HG02642 (cell line): ENCODE measurements at regions not wholly inside any gene's neighbourhood (a gene's known extent, or its start where the extent isn't known, plus 50 kb on each side); places are given as distances from the start of the nearest gene placed in this dataset.
"Not testable (repeated sequence)": the region's sequence is repeated elsewhere in the genome, so short reads cannot be mapped to it uniquely, and the experiment has no call there.

ENCODE experiments used
- ATAC-seq: cut with Tn5 transposase; IDR thresholded peaks from one replicate; pipeline ENCODE4 v1.9.1; 2021; ENCODE audit warnings: mild to moderate bottlenecking; ENCODE audit not compliant: unreplicated experiment, poor library complexity

DNA sequence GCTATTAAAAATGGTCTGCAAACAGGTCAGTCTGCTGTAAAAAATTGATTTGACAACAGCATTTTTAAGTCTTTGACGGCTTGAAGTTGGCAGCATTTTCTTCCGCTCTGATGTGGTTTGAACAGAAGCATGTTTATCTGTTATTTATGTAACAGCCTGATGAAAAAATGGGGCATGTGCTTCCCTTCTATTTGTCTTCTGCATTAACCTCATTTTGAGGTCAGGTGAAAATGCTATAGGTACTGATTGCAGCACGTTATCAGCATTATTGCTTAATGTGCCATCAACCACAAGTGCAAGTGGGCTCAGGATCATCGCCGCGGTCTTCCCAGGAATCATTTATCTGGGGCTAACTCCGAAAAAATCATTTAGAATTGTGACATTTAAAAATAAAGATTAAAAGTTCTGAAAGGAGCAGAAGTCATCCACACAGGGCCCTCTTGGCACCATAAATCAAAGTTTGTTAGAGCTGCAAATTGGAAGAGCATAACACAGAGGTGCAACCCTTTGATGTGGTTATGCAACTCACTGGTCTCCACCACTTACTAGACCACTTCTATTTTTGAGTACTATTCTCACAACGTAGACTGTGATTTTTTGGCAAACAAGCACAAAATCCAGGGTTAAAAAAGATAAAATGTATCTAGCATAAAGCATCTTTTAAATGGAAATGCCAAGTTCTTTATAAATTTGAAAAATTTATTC, 307.7 kb downstream of the MDFIC start:
- no peak for ATAC-seq

DNA sequence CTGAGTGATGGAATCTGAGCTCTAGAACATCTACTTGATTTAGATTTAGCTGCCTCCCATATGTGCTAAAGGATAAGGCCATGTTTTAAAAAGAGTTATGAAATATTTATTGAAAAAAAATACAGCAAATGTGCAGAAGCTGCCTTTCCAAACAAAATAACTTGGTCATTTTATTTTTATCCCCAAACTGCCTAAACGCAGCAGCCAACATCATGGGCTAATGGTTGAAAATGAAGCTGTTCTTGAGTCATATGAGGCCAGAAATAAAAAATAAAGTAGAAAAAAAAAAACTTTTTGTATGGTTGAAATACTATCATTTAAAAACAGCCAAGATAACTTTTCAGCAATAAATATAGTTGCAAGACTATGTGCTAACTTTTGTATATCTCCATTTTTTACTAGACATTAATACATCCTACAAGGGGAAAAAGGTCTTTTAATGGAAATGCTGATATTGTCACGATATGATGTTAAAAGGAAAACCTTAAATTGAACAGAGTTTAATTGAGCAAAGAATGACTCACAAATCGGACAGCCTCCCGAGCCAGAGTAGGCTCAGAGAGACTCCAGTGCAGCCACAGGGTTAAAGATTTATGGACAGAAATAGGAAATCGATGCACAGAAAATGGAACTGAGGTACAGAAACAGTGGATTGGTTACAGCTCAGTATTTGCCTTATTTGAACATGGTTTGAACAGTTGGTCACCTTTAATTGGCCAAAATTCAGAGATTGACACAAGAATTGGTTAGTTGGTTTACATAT, 305.8 kb downstream of the MDFIC start:
- ATAC-seq, result no peak

GRCh38 chr7:115226410-115226809, 304.5 kb downstream of the MDFIC start:
- ATAC-seq, result no peak

DNA sequence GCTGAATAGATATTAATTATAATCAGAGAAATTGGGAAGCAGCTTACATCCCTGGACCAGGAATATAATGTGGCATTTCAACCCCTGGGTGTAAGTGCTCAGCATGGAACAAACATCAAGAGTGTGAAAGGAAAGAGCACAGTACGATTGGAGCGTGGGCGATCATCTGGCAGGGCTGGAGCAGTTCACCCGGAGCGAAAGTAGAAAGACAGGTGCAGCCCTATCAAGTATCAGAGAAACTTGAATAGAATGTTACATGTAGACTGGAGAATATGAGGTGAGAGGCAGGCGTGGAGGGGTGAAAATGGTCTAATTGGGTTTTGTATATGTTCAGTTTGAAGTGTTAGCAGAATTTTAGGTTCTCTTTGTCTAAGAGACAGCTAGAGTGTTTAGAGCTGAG, 303.0 kb downstream of the MDFIC start:
- no peak for ATAC-seq

- no peak for ATAC-seq
Measured at GRCh38 chr7:115223959-115224358, 302.1 kb downstream of the MDFIC start.

- ATAC-seq, result no peak
Measured at GRCh38 chr7:115221456-115221855, 299.6 kb downstream of the MDFIC start.

DNA sequence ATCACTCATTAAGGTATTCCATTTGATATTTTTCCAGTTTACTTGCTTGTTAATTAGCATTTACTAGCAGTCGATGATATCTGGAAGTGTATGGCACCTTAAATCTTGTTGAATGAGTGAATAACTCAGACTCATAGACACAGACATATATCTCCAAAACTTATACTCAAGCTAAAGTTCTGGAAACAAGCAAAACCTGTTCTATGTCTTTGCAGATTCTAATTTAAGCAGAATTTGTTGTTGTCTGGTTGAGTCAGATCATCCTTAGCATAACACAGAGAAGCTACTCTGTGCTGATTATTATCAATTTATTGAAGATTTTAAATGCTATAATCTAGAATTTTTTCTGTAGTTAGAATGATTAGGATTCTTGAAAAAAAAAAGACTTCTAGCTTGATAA, 296.2 kb downstream of the MDFIC start:
- ATAC-seq, result no peak

- no peak for ATAC-seq
Measured at GRCh38 chr7:115217373-115217772, 295.5 kb downstream of the MDFIC start.

- ATAC-seq, result no peak
Measured at GRCh38 chr7:115216652-115217051, 294.8 kb downstream of the MDFIC start.

- no peak for ATAC-seq
Measured at GRCh38 chr7:115211171-115211570, 289.3 kb downstream of the MDFIC start.

GRCh38 chr7:115210552-115210951, 288.7 kb downstream of the MDFIC start:
- ATAC-seq, result no peak

DNA sequence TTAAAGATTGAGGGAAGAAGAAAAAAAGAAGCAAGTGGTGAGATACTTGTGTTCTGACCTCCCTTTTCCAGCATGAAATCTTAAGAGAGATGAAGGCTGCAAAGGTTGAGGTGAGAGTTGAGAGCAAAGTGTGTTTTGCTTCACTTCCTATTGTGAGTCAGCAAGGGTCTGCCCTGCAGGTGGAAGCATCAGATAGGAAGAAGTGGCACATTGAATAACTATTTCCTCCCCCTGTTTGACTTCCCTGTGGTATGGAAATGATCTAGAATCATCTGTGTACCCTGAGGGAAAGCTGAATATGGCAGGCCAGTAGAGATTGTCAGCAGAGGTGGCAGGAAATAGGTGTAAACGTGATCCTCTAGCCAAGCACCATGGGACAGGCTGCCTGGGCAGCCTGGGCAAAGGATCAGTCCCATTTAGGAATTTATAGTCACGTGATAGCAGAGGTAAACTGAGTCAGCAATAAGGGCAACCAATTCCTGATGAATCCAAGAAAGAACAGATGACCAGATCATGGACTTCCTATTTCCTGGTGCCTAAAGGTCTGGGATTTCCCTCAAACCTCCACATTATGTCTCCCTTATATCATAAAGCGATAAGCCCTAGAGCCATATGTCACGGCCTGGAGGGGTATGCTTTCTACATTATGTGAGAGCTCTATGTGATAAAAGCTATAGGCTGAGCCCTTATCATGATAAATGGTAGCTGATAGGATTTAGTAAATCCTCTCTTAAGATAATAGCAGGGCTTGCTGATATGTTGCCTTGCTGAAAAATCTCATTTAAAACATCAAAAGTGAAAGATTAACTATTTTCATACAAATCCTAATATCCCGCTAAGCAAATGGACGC, 287.0 kb downstream of the MDFIC start:
- no peak for ATAC-seq

DNA sequence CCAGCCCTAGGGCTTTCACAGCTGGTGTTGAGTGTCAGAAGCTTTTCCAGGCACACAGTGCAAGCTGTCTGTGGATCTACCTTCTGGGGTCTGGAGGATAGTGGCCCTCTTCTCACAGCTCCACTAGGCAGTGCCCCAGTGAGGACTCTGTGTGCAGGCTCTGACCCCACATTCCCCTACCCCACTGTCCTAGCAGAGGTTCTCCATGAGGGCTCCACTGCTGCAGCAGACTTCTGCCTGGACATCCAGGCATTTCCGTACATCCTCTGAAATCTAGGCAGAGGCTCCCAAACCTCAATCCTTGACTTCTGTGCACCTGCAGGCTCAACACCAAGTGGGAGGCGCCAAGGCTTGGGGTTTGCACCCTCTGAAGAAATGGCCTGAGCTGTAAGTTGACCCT, 284.5 kb downstream of the MDFIC start:
- ATAC-seq, result not testable (repeated sequence)

DNA sequence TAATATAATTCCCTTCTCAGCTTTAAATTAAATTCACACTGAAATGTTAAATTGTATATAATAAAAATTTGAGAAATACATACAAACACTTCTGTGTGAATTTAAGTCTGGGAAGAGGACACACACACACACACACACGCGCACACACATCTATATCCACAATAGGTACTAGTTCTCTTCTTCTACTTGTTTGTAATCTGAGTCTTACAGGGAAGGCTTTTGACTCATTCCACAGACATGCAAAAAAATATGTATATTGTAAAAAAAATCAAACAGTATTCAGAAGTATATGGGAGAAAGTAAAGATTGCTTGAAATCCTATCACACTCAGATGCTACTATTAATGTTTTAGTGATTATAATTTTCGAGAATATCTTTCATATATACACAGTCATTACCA, 276.2 kb downstream of the MDFIC start:
- no peak for ATAC-seq

DNA sequence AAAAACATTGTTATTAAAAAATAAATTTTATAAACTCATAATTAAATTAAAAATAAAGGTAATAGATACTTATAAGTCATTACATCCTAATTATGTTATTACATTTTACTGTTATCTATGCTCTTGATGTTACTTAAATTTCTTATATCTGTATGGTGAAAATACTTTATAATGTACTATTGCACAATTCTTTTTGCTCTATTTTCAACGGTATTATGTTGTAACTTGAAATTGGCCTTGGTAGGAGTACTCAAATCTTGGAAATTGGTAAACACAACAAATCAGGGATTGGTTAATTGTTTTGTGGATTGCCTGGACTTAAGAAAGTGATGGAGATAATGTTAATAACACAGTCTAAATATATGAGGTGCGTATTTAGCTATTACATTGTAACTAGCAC, 273.3 kb downstream of the MDFIC start:
- no peak for ATAC-seq

- ATAC-seq, result no peak
Measured at GRCh38 chr7:115191526-115191925, 269.6 kb downstream of the MDFIC start.

DNA sequence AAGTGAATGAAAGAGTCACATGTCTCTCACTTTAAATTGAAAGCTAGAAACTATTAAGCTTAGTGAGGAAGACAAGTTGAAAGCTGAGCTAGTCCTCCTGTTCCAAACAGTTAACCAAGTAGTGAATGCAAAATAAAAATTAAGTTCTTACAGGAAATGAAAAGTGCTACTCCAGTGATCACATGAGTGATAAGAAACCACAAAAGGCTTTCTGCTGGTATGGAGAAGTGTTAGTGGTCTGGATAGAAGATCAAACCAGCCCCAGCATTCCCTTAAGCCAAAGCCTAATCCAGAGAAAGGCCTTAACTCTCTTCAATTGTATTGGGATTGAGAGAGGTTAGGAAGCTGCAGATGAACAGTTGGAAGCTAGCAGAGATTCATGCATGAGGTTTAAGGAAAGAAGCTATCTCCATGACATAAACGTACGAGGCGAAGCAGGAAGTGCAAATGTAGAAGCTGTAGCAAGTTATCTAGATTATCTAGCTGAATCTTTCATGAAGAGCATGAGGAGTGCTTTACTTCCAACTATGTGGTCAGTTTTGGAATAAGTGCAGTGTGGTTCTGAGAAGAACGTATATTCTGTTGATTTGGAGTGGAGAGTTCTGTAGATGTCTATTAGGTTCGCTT, 261.6 kb downstream of the MDFIC start:
- ATAC-seq, result no peak

DNA sequence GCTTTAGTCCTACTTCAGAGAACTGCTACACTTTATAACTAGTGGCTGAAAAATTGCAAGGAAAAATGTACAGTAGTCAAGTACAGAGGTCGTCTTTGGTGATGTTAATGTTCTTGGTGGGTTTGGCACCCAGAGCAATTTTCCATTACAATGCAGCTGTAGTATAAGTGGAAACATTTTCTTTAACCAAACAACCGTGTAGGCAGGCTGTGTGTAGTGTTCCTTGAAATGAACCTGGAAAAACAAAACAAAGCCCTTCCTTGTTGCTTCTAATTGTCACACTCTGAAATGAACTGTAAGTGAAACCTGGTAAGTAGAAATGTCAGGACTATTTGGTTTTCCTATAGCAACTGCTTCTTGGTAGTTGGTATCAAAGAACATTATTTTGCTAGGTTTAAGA, 256.9 kb downstream of the MDFIC start:
- no peak for ATAC-seq

DNA sequence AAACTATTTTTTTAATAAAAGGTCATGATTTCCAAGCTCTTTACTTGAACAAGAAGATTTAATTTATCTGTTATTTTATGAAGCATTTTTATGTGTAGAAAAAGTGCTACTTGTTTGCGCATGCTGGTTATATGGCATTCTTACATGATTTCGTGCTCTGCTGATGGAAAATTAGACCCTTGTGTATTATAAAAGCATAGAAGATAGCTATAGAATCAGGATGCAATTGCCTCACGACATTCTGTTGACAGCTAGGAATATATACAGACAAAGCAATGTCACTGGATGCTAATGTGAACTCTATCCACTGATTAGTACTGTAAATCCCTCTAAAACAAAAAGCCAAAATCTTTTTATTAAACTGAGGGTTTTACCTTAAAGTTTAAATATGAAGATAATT, 255.9 kb downstream of the MDFIC start:
- no peak for ATAC-seq

GRCh38 chr7:115177103-115177502, 255.2 kb downstream of the MDFIC start:
- no peak for ATAC-seq

- not testable (repeated sequence) for ATAC-seq
Measured at GRCh38 chr7:115172397-115172796, 250.5 kb downstream of the MDFIC start.
